UCSD-AML1 (cell line): ENCODE measurements at regions not wholly inside any gene's neighbourhood (a gene's known extent, or its start where the extent isn't known, plus 50 kb on each side); places are given as distances from the start of the nearest gene placed in this dataset.

ENCODE experiments used
- DNase-seq: peaks from one replicate; lab custom pipeline; 2025; ENCODE audit not compliant: unreplicated experiment; lab: John Stamatoyannopoulos, UW

DNA sequence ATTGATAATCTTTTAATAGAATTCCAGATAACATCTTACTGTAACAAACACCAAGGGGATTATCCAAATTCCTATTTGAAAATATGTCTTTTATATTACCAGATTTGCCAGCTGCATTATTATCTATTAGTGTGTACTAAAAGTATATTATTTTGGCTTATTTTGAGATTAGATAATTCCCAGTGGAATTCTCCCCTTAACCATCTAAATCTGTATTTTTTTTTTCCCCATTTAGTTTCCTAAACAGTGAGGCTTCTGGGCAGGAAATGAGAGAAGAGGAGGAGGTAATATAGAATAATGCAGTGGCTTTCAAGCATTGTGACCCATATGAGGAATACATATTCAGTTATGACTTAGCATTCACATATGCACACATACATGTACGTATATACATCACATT is 53.5 kb upstream of the ABL1 start:
- DNase-seq: no peak

DNA sequence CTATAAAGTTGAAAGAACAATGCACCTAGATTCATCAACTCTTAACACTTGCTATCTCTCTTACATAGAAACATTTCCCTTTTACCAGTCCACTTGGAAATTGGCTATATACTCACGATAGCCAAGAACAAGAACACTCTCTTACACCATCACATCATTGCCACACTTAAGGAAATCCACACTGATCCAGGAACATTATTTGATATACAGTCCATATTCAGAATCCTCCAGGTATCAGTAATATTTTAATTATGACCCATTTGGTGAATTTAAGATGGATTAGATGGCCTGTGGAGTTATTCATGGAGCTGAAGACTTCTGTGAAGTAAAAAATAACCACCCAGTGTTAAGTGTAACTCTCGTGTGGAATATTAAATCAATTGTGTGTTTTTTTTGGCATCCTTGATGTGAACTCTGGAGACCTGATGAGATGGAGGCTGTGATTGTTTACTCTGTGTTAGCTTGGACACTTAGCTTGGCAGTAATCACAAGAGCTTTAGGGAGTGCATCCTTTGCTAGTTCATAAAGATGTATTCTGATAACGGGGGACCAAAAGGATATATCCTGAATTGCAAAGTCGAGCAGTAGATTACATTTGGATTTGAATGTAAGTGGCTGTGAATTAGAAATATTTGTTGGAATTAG is 52.0 kb upstream of the ABL1 start:
- no peak for DNase-seq

DNA sequence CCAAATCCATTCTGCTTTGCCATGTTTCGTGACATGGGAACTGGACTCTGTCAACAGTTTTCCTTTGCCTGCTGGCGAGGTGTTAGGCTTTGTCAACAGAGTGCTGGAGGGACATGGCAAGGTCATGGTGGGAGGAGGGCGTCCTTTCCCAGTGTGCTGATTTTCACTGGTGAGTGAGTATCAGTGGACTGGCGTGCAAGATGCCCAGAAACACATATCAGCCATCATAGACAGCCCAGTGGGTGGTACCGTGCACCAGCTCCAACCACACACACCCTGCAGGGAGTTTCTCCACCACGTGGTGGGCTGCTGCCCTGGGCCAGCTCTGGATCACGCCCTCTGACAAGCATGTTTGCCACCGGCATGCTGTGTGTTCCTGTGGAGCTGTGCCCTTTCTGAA is 50.0 kb upstream of the ABL1 start:
- no peak for DNase-seq
